PC-9 (cell line): ENCODE measurements at regions not wholly inside any gene's neighbourhood (a gene's known extent, or its start where the extent isn't known, plus 50 kb on each side); places are given as distances from the start of the nearest gene placed in this dataset.

Experiments
- CTCF ChIP-seq: fragments of 200-600 bp; sonication (generic); conservative IDR thresholded peaks from 2 replicates; pipeline ENCODE4 v1.6.1; 2017; ENCODE audit warnings: mixed run types, antibody characterized with exemption, mild to moderate bottlenecking, moderate library complexity
- EZH2 ChIP-seq: fragments of 200-600 bp; sonication (generic); IDR thresholded peaks from 2 replicates; pipeline ENCODE4 v1.8.0; 2017; ENCODE audit warnings: antibody characterized with exemption, low read depth

DNA sequence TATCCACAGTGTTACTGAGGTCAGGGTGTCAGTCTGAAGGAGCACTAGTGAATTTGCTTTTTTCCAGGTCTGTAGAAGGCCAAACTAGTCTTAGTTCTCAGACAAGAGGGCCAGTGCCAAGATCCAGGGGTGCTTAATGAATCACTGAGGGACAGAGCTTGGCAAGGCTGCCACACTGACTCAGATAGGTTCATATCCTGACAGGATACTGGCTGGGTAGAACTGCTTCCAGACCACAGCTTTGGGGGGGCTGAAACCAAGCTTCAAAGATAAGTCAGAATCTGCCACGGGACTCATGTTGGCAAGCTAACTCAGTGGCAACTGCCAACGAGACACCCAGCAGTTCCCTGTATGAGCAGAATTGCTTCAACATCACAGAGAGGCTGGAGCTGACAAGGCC lies 1125.4 kb downstream of the EFNA5 start:
- TF ChIP-seq CTCF: no peak
- no peak for TF ChIP-seq EZH2
